RKO (cell line): ENCODE measurements at regions not wholly inside any gene's neighbourhood (a gene's known extent, or its start where the extent isn't known, plus 50 kb on each side); places are given as distances from the start of the nearest gene placed in this dataset.
A peak's percentile ranks its signal among the peaks of the same experiment; 100 is the strongest.
"Not testable (repeated sequence)": the region's sequence is repeated elsewhere in the genome, so short reads cannot be mapped to it uniquely, and the experiment has no call there.

ENCODE experiments used
- DNase-seq: peaks from one replicate; pipeline ENCODE4 v3.0.0-alpha.2; 2016; ENCODE audit warnings: low spot score

DNA sequence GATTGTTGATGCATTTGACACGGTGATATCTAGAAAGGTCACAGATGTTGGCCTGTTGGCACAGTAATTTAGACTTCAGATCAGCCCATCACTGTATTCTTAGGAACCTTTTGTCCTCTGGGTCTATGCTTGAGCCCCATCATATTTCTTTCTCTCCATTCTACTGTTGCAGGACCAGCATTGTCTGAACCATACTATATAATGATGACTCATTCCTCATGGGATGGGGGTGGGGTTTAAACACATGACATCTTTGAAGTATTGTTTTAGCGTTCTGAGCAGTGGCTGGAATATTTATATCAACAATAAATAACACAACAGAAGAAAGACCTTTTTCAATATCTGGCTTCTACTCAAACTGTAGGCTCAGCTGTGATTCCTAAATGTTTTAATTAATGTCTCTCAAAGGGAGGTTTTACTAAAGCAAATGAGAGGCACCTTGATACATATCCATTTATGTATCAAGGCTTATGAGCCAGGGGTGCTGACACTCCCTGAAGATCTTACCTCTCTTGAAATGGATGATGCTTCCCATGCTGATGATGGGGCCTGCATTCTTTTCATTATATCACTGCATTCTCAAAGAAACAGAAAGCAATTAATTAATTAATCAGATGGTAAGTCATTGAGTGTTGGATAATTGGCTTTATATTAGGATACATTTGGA is 379.0 kb upstream of the GOT2 start:
- DNase-seq = no peak

DNA sequence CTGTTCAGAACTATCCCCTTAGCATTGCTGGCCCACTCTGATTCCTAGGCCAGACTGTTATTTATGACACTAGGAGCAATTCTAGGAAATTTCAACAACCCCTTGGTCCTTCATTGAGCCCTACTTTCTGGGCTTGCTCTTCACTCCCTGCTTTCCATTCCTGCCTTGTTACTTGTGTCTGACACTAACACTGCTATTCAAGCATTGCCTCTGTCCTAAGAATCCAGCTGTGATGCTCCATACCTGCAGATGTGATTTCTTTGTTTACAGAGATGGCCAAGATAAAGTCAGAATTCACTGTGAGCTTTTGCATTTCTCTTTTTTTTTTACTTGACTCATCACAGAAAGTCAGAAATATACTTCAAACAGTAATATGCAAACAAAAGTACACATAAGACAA is 377.2 kb upstream of the GOT2 start:
- no peak for DNase-seq

DNA sequence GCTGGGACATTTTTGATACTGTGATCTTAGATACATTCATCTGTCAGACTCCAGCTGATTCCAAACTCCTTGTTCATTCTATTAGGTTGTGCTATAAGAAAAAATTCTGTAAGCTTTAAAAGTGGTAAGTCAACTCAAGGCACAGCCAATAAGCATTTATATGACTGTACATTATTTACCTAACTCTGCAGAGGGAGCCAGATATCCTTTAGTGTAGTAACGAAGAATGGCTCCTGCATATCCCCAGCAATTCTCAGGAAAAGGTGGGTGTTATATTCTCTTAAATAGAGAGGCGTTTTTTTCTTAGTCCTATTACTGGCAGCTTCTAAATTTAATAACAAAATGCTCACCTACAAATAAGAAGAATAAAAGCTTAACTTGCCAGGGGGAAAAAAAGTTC is 374.3 kb upstream of the GOT2 start:
- DNase-seq = peak; percentile 2

DNA sequence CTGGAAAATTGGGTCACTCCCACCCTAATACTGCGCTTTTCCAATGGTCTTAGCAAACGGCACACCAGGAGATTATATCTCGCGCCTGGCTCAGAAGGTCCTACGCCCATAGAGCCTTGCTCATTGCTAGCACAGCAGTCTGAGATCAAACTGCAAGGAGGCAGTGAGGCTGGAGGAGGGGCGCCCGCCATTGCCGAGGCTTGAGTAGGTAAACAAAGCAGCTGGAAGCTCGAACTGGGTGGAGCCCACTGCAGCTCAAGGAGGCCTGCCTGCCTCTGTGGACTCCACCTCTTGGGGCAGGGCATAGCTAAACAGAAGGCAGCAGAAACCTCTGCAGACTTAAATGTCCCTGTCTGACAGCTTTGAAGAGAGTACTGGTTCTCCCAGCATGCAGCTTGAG is 362.6 kb upstream of the GOT2 start:
- not testable (repeated sequence) for DNase-seq

DNA sequence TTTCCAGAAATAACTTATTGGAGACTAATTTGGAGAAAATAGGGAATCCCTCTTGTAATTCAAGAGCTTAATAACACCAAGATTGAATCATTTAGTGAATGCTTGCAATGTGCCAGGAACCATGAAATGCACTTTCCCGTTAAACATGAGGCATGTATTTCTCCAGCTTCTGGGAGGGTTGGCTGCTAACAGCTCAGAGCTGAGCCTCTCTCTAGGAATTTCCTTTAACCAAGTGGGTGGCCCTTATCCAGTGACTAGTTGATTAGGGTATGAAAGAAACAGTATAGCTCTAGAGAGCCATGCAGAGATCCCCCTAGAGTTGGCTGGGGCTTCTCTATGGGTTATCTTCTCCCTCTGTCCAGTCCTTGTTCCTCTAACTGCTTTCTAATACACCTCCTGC is 356.4 kb upstream of the GOT2 start:
- no peak for DNase-seq

DNA sequence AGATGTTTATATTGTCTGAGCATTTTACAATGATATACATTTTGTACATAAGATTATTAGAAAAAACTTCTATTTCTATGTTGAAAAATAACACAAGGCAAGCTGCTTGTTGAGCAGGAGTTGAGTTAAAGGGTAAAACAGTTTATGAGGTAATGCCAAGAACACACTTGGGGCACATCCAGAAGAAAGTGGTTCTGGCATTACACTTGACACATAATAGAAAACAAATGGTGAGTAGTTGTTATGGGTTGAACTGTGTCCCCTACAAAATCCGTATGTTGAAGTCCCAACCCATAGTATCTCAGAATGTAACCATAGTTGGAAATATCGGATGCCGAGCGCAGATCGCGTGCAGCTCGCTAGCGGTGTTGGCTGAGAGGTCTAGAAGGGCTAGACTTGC is 354.3 kb upstream of the GOT2 start:
- DNase-seq = no peak

DNA sequence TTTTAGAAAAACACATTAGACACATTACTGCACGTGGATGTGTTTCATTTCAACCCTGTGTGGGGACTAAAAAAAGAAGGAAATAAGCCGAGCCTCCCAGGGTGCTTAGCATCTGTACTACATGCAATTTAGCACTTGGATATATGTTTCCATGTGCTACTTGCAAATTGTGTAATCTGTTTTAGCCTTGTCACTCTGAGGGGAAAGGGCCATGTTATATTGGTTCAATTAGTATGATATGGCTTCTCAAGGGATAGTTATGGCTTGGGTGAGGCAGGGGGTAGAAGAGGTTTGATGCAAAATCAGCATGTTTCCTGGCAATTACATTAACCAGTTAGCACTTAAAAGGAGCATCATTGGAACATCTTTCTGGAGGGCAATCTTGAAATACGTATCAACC is 353.5 kb upstream of the GOT2 start:
- no peak for DNase-seq

DNA sequence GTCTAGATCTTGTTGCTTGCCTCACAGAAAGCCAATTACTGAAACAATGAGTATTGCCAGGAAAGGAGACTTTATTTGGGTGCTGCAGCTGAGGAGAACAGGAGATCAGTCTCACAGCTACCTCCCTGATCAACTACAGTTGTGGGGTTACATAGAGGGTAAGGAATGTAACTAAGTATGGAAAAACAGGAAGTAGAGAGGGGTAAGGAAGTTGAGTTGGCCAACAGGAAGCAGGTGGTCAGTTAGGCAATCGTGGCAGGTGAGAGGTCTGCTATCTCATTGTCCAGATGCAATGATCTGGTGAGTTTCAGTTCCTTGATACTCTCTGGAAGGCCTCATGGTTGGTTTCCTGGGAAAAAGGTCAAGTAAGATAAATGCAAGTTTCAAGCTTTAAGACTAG is 333.1 kb upstream of the GOT2 start:
- no peak for DNase-seq

DNA sequence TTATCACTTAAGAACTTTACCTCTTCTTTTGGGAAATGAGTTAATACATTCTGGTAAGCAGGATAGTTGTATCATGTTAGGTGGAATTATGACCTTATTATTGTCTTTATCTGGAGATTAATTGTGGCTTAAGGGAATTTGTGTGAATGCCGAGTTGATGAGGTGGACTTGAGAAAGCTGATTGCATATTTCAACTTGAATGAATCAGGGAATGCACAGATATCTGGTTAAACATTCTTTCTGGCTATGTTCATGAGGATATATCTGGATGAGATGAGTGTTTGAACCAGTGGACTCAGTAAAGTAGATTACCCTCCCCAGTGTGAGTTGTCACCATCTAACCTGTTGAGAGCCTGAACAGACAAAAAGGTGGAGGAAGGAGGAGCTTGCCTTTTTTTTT is 326.1 kb upstream of the GOT2 start:
- DNase-seq = no peak

DNA sequence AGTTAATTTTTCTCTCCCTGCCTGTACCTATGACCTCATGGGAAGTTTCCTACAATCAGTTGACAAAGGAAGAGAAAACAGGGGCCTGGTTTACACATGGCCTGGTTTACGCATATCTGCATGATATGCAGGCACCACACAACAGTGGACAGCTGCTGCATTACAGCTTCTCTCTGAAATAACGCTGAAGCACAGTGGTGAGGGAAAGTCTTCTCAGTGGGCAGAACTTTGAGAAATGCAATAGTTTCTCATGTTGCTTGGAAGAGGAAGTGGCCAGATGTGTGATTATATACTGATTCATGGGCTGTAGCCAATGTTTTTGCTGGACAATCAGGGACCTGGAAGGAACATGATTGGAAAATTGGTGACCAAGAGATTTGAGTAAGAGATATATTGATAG is 324.1 kb upstream of the GOT2 start:
- no peak for DNase-seq

DNA sequence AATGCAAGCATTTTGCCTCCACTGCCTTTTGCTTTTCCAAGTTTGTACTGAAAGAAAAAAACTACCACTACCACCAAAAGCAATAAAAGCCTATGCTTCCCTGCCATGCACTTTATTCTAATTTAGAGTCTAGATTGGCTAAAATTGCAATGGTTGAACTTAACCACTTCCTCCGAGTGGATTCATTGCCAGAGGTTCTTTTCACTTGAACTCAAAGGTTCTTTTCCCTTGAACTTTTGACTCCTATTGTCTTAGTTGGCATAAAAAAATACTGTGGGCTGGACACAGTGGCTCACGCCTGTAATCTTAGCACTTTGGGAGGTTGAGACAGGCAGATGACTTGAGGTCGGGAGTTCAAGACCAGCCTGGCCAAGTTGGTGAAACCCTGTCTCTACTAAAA is 319.8 kb upstream of the GOT2 start:
- no peak for DNase-seq

DNA sequence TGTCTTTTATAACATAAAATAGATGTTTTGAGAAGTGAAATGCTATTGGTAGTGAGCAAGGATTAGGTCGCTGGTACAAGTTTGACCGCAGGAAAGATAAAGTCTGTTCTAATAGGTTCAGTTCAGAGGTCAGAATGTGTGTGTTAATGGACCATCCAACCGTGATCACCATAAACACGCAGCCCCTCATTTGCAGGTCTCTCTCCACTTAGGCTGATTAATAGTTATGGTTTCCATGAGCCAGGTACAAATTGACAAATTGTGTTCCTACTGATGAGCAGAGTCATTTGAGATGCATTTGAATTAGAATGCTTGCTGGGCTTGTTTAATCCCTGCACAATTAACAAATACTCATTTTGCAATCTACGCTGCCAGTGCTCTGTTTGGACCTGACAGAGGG is 318.1 kb upstream of the GOT2 start:
- DNase-seq = no peak

DNA sequence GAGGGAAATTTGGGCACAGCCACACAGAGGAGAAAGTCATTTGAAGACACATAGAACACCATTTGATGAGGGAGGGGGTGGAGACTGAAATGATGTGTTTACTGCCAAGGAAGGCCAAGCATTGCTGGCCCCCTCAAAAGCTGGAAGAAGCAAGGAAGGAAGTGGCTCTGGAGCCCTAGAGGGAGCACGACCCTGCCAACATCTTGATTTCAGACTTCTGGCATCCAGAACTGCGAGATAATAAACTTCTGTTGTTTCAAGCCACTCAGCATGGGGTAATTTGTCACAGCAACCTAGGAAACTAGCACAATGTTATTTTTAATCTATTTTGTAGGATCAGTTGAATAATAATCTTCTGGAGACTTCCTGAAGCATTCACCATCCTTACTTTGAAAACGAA is 314.8 kb upstream of the GOT2 start:
- no peak for DNase-seq

DNA sequence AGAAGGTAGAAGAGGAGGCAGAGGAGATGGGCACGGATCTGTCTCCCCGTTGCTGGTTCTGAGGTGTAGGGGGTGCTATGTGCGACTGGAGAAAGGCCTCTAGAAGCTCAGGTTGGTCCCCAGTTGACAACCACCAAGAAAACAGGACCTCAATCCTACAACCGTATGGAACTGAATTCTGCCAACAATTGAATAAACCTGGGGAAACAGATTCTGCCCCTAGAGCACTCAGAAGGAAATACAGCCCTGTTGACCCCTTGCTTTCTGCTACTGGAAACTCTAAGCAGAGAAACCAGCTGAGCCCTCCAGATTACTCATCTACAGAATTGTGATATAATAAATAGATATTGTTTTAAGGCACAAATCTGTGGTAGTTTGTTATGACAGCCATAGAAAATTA is 313.0 kb upstream of the GOT2 start:
- DNase-seq = peak; percentile 27

DNA sequence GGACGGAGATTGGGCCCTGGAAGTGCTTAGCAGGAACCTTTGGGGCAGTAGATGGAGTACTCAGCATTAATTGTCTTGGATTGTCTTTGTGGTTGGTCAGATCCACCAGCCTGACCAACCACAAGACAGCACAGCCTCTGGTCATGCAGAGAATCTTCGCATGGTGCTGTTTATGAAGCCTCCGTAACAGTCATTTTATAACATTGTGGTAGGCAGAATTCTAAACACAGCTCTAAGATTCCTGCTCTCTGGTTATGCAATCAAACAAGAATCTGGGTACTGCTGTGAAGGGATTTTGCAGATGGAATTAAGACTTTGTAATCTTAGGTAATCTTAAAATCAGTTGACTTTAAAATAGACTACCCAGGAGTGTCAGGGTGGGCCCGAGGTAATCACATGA is 312.2 kb upstream of the GOT2 start:
- DNase-seq = no peak

DNA sequence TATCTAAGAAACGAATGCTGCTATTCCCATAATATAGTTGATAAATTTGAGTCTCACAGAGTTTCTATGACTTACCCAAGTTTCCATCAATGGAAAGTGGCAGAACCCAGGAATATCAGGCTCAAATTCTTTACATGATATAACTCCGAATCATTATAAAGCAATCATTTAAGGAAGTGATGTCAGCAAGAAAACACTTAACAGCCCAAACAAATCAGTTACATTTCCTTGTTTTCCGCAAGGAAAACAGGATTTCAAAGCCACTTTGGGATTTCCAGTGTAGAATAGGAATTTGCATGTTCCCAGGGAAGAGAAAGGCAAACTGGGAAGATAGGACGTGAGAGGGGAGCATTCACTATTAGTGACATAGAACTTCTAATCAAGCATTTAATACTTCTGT is 311.4 kb upstream of the GOT2 start:
- no peak for DNase-seq

DNA sequence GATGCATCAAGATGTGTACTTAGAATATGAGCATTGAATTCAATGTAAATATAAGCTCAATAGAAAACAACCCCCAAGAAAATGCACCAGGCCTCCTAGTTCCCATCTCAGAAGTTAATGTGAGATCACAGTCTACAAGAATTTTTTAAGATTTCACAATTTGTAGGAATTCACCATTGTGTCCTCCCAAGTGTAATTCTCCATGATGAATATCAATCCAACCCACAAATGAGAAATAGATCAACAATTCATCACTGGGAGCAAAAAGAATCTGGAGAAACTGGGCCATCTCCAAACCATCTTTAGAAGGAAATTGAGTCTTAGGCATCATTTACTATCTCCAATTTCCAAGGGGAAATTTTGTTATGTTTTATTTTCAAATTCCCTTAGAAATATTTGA is 310.5 kb upstream of the GOT2 start:
- DNase-seq = no peak

DNA sequence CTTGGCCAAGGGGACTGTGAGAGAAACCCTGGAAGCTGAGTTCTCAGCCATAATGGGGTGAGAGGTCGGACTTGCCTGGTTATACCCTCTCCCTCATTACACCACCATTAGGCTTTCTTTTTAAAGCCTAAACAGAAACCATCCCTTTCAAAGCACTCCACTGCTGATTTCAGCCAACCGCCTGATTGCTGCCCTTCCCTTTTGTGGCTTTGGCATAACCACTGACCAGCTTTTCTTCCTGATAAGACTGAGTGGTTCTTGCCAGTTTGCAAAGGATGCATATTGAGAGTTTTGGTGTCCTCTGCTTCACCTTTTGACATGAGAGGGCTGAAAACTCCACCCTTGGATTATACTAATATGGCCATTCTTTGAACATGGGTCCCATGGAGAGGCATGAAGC is 308.2 kb upstream of the GOT2 start:
- no peak for DNase-seq

DNA sequence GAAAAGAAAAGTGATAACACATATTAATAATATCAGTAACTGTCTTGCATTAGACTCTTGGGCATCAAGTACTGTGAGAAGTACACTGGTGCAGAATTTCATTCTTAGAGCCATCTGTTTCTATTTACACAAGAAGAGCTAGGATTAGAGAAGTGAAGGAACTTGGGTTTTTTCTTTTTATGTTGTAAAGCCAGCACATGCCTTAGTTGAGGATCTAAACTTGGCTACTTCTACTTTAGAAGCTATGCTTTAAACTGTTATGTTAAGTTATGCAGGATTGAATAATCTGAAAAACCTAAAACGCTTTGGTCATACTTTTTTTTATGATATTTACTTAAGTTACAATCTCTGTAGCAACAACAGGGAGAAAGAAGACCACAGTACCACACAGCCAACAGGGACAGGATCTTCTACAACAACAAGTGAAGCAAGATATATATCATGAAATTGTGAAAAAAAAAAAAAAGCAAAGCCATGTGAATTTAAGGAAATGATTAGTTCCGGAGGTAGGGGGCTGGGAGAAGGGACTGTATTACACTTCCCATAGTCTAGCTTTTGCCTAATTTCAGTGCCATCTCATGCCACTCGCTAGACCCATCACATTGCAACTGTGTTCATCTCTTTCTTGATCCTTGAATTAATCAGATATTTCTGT is 305.1 kb upstream of the GOT2 start:
- DNase-seq = no peak

DNA sequence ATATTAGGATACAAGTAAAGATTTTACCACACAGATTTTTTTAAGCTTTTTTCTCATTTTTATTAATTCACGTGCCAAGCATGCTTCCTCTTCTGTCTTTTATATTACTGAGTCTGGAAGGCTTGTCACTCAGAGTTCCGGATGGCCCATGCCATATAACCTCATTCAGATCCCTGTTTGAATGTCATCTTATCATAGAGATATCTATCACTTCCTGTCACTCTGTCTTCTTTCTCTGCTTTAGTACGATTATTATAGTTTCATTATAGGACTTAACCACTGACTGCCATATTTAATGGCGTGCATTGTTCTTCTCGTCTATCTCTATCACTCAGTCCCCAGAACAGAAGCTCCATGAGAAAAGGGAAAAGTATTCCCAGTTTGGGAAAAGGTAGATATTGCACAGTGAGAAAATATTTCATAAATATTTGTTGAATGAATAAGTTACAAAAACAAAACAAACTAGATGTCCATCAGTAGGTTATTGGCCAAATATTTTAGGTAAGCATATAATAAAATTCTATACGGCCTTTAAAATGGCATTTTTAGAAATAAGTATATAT is 296.9 kb upstream of the GOT2 start:
- DNase-seq = no peak

DNA sequence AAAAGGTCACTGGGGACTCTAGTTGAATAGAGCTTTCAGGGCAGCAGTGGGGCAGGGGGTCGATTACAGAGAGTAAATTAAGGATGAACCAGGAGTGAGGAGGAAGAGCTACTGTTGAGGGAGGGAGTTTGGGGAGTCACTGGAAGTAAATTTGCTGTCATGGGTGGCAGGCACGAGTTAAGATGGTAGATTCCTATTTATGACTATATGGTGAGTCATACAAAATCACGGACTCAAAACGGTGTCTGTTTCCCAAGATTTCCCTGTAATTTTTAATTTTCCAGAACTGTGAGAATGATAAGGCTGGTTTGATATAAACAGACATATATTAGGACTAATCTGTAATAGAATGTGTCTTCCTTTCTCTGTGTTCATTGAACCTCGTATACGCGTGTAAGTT is 287.6 kb upstream of the GOT2 start:
- DNase-seq = peak; percentile 60

DNA sequence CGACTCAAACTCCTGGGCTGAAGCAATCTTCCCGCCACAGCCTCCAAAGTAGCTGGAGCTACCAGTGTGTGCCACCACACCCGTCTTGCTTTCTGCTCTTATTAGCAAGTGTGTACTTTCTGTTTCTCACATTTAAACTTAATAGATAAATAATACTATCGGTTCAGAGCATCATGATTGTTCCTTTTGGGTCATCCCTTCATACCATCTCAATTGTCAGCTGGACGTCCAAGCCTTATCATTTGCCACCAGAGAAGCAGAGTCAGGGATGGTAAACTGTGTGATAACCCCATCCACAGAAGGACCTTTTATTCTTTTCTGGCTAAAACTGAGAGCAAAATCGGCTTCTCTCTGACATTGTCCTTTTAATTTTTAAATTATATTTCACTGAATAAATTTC is 279.8 kb upstream of the GOT2 start:
- DNase-seq = no peak

DNA sequence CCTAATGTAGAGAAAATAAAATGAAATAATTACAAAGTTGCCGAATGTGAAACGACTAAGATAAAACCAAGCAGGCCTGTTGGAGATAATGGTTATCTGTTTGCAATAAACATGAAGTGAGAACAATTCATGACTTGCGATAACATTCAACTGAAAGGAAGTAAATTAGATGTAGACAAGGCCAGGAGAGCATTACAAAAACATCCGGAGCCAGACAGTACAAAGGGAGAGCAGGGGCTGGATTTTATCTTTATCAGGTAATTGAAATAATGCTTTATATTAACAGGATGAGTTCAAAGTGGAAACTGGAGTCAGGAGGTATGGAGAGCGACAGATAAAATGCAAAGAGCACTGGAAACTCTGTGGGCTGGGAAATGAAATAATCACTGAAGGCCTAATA is 265.6 kb upstream of the GOT2 start:
- DNase-seq = no peak

DNA sequence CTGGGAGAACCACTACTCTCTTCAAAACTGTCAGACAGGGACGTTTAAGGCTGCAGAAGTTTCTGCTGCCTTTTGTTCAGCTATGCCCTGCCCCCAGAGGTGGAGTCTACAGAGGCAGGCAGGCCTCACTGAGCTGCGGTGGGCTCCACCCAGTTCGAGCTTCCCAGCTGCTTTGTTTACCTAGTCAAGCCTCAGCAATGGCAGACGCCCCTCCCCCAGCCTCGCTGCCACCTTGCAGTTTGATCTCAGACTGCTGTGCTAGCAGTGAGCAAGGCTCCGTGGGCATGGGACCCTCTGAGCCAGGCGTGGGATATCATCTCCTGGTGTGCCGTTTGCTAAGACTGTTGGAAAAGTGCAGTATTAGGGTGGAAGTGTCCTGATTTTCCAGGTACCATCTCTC is 258.6 kb upstream of the GOT2 start:
- not testable (repeated sequence) for DNase-seq
